Anterior cingulate cortex (tissue), 58 donors: ENCODE measurements at regions not wholly inside any gene's neighbourhood (a gene's known extent, or its start where the extent isn't known, plus 50 kb on each side); places are given as distances from the start of the nearest gene placed in this dataset.

Source experiments
- DNase-seq, 58 donors: peaks; one replicate each; lab custom pipeline; 2025; lab: John Stamatoyannopoulos, UW

- DNase-seq: no peak
These were observed 2148.4 kb upstream of the CELF4 start for GRCh38 chr18:39713961-39714360.

- no peak for DNase-seq
These were observed 2146.1 kb upstream of the CELF4 start for GRCh38 chr18:39711701-39712100.

- no peak for DNase-seq
These were observed 2139.8 kb upstream of the CELF4 start for GRCh38 chr18:39705362-39705761.

- DNase-seq: no peak
These were observed 2137.3 kb upstream of the CELF4 start for GRCh38 chr18:39702888-39703287.

- DNase-seq: no peak
These were observed 2136.2 kb upstream of the CELF4 start for GRCh38 chr18:39701839-39702238.

- DNase-seq: peak in 2 of 58 donors; percentile 4 to 21
These were observed 2135.6 kb upstream of the CELF4 start for GRCh38 chr18:39701055-39701783.

- DNase-seq: no peak
These were observed 2133.9 kb upstream of the CELF4 start for GRCh38 chr18:39699340-39699964.

- no peak for DNase-seq
These were observed 2132.8 kb upstream of the CELF4 start for GRCh38 chr18:39698436-39698835.

GRCh38 chr18:39693359-39693758 lies 2127.8 kb upstream of the CELF4 start:
- no peak for DNase-seq

GRCh38 chr18:39692367-39693015 lies 2126.9 kb upstream of the CELF4 start:
- no peak for DNase-seq

- no peak for DNase-seq
These were observed 2119.8 kb upstream of the CELF4 start for GRCh38 chr18:39685303-39685902.

GRCh38 chr18:39681061-39681460 lies 2115.5 kb upstream of the CELF4 start:
- DNase-seq: no peak

GRCh38 chr18:39675906-39676305 lies 2110.3 kb upstream of the CELF4 start:
- no peak for DNase-seq

- DNase-seq: peak in 3 of 58 donors; percentile 1 to 25 (median 2)
These were observed 2109.8 kb upstream of the CELF4 start for GRCh38 chr18:39675368-39675767.

- DNase-seq: no peak
These were observed 2106.6 kb upstream of the CELF4 start for GRCh38 chr18:39672171-39672570.

GRCh38 chr18:39667905-39668304 lies 2102.3 kb upstream of the CELF4 start:
- no peak for DNase-seq

GRCh38 chr18:39666541-39666940 lies 2100.9 kb upstream of the CELF4 start:
- DNase-seq: no peak

GRCh38 chr18:39661856-39662366 lies 2096.3 kb upstream of the CELF4 start:
- no peak for DNase-seq

- no peak for DNase-seq
These were observed 2094.5 kb upstream of the CELF4 start for GRCh38 chr18:39660141-39660540.

- DNase-seq: no peak
These were observed 2089.7 kb upstream of the CELF4 start for GRCh38 chr18:39655341-39655740.

- DNase-seq: no peak
These were observed 2087.6 kb upstream of the CELF4 start for GRCh38 chr18:39653221-39653620.
